ENCODE measurements at regions not wholly inside any gene's neighbourhood (a gene's known extent, or its start where the extent isn't known, plus 50 kb on each side); places are given as distances from the start of the nearest gene placed in this dataset.

- H3K27me3 ChIP-seq (ENCODE audit: control insufficient read depth, insufficient read depth, low read length), result no peaks in the 10 kb centered on the region
- ChIA-PET CTCF (interaction anchor here (0.5 kb wide), 1 partner anchor 14 kb away, joined by 3 read pairs; no protein-coding TSS in a partner anchor), POLR2A (no interaction called here)
- no peaks in the 10 kb centered on the region for H3K36me3 ChIP-seq (ENCODE audit: control insufficient read depth, insufficient read depth, low read length)
- DNase-seq (ENCODE audit: low read depth), result no peak
- TF ChIP-seq, protein P1, sequence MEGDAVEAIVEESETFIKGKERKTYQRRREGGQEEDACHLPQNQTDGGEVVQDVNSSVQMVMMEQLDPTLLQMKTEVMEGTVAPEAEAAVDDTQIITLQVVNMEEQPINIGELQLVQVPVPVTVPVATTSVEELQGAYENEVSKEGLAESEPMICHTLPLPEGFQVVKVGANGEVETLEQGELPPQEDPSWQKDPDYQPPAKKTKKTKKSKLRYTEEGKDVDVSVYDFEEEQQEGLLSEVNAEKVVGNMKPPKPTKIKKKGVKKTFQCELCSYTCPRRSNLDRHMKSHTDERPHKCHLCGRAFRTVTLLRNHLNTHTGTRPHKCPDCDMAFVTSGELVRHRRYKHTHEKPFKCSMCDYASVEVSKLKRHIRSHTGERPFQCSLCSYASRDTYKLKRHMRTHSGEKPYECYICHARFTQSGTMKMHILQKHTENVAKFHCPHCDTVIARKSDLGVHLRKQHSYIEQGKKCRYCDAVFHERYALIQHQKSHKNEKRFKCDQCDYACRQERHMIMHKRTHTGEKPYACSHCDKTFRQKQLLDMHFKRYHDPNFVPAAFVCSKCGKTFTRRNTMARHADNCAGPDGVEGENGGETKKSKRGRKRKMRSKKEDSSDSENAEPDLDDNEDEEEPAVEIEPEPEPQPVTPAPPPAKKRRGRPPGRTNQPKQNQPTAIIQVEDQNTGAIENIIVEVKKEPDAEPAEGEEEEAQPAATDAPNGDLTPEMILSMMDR (IDR thresholded peaks at IDR 0.05; ENCODE audit: insufficient read depth, low read depth, low read length), result no peak
- H3K4me3 ChIP-seq (ENCODE audit: low read depth, low read length), result no peak overlapping the region
Observed at GRCh38 chr9:7516376-7516775, 283.2 kb downstream of the DMAC1 start.

DNA sequence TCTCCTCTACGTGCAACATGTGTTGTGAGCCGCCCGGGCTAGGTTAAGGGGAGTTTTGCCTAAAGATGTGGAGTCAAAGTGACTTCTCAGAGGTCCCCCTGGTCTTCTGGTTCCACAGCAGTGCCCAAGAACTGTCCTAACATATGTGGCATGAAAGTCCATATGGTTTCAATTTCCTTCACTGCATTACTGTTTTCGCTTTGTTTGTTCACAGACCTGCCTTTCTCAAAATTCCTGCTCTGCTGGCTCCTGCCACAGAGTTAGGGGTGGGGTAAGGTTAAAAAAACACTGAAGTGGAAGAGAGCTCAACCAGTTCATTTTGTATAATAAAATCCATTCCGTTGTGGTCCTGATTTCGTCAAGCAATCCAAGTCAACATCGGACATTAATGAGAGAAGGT is 289.4 kb downstream of the DMAC1 start:
- DNase-seq (ENCODE audit: low read depth), result peak; percentile 9
- Histone ChIP-seq H3K27me3 (ENCODE audit: control insufficient read depth, insufficient read depth, low read length) (no peaks in the 10 kb centered on the region), H3K4me3 (ENCODE audit: low read depth, low read length) (no peak overlapping the region), H3K36me3 (ENCODE audit: control insufficient read depth, insufficient read depth, low read length) (no peaks in the 10 kb centered on the region)
- POLR2A ChIA-PET, result no interaction called here
- TF ChIP-seq, protein P1 (IDR thresholded peaks at IDR 0.05; ENCODE audit: insufficient read depth, low read depth, low read length), result no peak
- CTCF ChIA-PET, result no interaction called here

DNA sequence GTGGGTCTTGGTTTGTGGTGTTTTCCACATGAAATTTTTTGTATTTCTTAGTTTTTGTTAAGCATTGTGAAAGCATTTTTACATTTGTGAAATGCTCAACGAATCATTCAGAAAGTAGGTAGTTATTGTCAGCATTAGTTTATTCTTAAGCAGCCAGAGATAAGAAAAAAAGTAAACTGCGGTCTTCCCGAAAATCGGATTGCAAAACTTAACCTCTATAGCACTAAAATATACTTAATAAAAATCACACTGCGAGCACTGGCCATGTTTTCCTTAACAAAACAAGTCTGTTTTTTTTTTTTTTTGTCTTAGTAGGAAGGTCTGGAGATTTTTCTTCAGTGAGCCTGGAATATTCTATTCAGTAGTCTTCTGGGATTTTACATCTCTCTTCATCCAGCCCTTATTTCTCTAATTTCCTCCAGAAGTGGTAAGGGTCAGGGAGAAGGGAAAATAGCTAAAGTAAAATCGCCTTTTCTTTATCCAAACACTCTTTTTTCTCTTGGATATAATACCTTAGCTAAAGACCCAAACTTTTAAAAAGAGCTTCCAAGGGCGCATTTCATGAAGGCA is 289.9 kb downstream of the DMAC1 start:
- peak; percentile 33 for DNase-seq (ENCODE audit: low read depth)
- TF ChIP-seq, protein P1 (IDR thresholded peaks at IDR 0.05; ENCODE audit: insufficient read depth, low read depth, low read length), result no peak
- ChIA-PET POLR2A (no interaction called here), CTCF (no interaction called here)
- no peaks in the 10 kb centered on the region for H3K36me3 ChIP-seq (ENCODE audit: control insufficient read depth, insufficient read depth, low read length)
- no peaks in the 10 kb centered on the region for H3K27me3 ChIP-seq (ENCODE audit: control insufficient read depth, insufficient read depth, low read length)
- no peak overlapping the region for H3K4me3 ChIP-seq (ENCODE audit: low read depth, low read length)

DNA sequence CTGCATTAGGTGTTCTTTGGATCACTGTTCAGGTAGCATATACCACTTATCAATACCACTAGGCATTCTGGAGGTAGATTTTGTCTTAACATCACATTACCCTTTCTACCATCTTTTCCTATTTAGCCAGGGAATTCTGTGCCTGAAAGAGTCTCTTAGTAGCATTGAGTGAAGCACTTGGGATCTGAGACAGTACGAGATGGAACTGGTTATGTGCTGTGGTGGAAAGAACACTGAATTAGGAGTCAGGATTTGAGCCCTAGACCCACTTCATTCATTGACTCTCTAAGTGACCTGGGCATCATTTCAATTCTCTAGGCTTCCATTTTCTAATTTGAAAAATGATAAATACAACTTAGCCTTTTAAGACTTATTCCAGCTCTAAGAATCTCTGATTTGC is 291.1 kb downstream of the DMAC1 start:
- Histone ChIP-seq H3K36me3 (ENCODE audit: control insufficient read depth, insufficient read depth, low read length) (no peaks in the 10 kb centered on the region), H3K4me3 (ENCODE audit: low read depth, low read length) (no peak overlapping the region), H3K27me3 (ENCODE audit: control insufficient read depth, insufficient read depth, low read length) (no peaks in the 10 kb centered on the region)
- TF ChIP-seq, protein P1 (IDR thresholded peaks at IDR 0.05; ENCODE audit: insufficient read depth, low read depth, low read length), result no peak
- ChIA-PET CTCF (no interaction called here), POLR2A (no interaction called here)
- no peak for DNase-seq (ENCODE audit: low read depth)

DNA sequence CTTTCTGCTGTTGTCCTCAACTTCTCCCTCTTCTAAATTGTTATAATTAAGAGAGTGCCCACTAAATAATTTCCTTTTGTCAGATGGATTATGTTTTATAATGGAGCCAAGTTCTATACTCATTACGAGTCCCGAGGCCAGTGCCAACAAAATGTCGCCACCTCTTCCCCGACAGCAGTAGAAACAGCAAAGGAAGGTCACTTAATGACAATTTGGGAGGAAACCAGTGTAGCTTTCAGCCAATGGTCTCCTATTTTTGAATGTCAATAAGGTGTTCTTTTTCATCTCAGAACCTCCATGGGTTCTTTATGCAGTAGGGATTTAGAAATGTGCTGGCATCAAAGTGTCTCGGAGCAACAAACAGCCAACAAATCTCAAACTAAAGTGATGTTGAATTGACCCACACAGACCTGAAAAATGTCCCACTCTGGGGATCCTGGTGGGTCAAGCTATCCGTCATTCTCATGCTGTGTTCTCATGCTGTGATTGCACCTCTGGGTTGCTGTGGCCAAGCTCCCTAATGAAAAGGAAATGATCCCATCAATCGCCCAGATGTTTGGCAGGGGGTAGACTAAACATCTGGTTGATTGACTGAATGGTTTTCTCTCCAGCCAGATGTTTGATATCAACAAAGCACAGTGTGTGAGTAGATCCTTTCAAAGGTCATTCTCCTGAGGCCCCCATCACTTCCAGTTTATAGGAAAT is 291.9 kb downstream of the DMAC1 start:
- Histone ChIP-seq H3K36me3 (ENCODE audit: control insufficient read depth, insufficient read depth, low read length) (no peaks in the 10 kb centered on the region), H3K27me3 (ENCODE audit: control insufficient read depth, insufficient read depth, low read length) (no peaks in the 10 kb centered on the region), H3K4me3 (ENCODE audit: low read depth, low read length) (no peak overlapping the region)
- ChIA-PET CTCF (no interaction called here), POLR2A (no interaction called here)
- TF ChIP-seq, protein P1 (IDR thresholded peaks at IDR 0.05; ENCODE audit: insufficient read depth, low read depth, low read length), result no peak
- DNase-seq (ENCODE audit: low read depth), result no peak

All from BJ (cell line).